22Rv1 (cell line): ENCODE measurements at regions not wholly inside any gene's neighbourhood (a gene's known extent, or its start where the extent isn't known, plus 50 kb on each side); places are given as distances from the start of the nearest gene placed in this dataset.

Experiments used
- H3K27ac ChIP-seq: fragments of 450-650 bp; 2 replicates; pipeline ENCODE4 v1.5.1; 2017
- CTCF ChIP-seq: fragments of 450-650 bp; IDR thresholded peaks from 2 replicates; pipeline ENCODE4 v1.5.1; 2017; ENCODE audit warnings: mild to moderate bottlenecking
- ZFX ChIP-seq: fragments of 450-650 bp; IDR thresholded peaks from 2 replicates; pipeline ENCODE4 v1.6.1; 2017; ENCODE audit warnings: antibody characterized with exemption, borderline replicate concordance

DNA sequence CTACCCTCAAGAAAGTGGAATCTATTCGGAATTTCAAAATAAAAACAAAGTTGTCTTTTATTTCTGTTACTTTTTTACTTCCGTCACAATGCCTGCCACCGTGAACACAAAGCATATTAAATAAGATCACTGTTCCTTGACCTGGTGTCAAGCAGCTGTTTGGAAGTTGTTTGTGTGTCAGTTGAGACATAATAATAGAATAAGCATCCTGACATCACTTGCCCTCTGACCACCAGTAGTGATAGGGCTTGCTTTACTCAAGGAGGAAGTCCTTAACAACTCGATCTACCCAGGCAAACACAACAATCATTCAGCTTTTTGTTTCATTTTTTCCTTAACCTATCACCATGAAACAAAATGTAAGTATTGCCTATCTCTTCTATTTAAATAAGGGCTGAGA is 454.4 kb upstream of the RASGRP1 start:
- no peak overlapping the region for H3K27ac ChIP-seq
- no peak for TF ChIP-seq CTCF
- no peak for TF ChIP-seq ZFX

GRCh38 chr15:39021341-39021740 is 456.7 kb upstream of the RASGRP1 start:
- H3K27ac ChIP-seq: no peak overlapping the region
- TF ChIP-seq ZFX (no peak), CTCF (no peak)

GRCh38 chr15:39022532-39023305 is 458.1 kb upstream of the RASGRP1 start:
- H3K27ac ChIP-seq: no peak overlapping the region
- TF ChIP-seq CTCF: no peak
- TF ChIP-seq ZFX: no peak

DNA sequence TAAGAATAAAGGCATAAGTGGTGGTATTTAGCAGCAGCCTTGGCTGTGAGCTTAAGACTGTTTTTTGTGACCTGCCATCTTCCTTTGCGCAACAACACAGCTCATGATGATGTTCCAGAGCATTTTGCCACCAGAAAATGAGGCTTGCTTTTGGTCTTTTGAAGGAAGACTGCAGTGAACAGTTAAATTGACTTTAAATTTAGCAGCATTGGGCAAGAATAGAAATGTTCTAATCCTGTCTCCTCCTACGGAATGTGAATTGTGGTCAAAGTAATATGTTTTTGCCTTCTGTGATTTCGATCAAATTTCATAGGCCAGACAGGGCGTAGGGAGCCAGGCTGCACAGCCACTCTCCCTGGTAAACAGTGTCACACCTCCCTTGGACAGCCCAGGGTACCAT is 460.7 kb upstream of the RASGRP1 start:
- H3K27ac ChIP-seq: no peak overlapping the region
- TF ChIP-seq CTCF: no peak

GRCh38 chr15:39025881-39026280 is 461.3 kb upstream of the RASGRP1 start:
- no peak overlapping the region for H3K27ac ChIP-seq
- TF ChIP-seq ZFX: no peak
- no peak for TF ChIP-seq CTCF

DNA sequence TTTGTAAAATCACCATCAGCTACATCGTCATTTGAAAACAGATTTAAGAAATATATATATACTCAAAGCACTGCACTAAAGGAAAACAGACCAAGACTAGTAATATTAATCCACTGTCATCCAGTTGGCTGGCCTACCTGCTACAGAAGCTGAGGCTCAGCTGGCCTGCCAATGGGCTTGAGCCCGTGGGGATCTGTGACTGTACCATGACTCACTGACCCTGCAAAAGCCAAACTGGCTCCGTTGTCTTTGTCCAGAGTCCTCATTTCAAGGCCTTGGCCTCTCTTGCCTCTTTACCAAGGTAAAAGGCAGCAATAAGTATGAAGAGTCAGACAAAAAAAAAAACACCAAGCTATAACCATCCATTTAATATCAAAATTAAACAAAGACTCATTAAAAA is 463.5 kb upstream of the RASGRP1 start:
- TF ChIP-seq CTCF (no peak), ZFX (no peak)
- H3K27ac ChIP-seq: no peak overlapping the region

DNA sequence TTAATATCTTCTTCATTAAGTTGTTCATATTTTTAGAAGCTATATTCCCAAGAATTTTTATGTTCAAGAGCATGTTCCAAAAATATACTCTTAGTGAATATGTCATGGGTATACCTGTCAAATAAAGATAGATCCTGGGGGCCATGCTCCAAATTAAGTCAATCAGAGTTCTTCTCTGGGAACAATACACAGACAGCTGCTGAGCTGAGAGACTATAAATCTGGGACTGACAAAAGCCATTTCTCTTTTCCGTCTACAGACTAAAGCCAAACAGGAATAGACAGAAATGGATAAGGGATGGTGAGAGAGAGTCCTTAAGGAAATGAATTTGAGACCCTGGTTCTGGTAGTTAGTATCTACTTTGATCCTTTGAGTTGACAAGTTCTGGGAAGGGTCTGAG is 465.1 kb upstream of the RASGRP1 start:
- no peak overlapping the region for H3K27ac ChIP-seq
- TF ChIP-seq CTCF: no peak
- TF ChIP-seq ZFX: no peak
